ENCODE measurements at regions not wholly inside any gene's neighbourhood (a gene's known extent, or its start where the extent isn't known, plus 50 kb on each side); places are given as distances from the start of the nearest gene placed in this dataset.
A peak's percentile ranks its signal among the peaks of the same experiment; 100 is the strongest.

DNA sequence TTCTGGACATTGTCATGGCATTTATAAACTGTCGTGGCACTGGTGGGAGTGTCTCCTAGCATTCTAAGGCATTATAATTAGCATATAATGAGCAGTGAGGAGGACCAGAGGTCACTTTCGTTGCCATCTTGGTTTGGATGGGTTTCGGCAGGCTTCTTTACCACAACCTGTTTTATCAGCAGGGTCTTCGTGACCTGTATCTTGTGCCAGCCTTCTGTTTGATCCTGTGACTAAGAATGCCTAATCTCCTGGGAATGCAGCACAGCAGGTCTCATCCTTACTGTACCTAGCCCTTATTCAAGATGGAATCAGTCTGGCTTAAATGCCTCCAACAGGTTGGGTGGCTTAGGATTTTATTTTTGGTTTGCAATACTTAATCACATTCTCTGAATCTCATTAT is 142.7 kb upstream of the GGTLC1 start:
- Mint-ChIP-seq H3K27ac (no peak overlapping the region), H3K4me1 (peaks cover 7% of the 10 kb centered on the region), H3K27me3 (peaks cover 5% of the 10 kb centered on the region), H3K4me3 (no peak overlapping the region), H3K9me3 (peaks cover 7% of the 10 kb centered on the region), H3K36me3 (ENCODE audit: low read depth) (no peaks in the 10 kb centered on the region)
- POLR2A ChIA-PET, result no interaction called here
- no peak for DNase-seq
- CTCF ChIA-PET, result no interaction called here

- H3K4me1 Mint-ChIP-seq, result peaks cover 7% of the 10 kb centered on the region
- H3K9me3 Mint-ChIP-seq, result peaks cover 7% of the 10 kb centered on the region
- no peak for DNase-seq
- H3K4me3 Mint-ChIP-seq, result no peak overlapping the region
- no peaks in the 10 kb centered on the region for H3K36me3 Mint-ChIP-seq (ENCODE audit: low read depth)
- POLR2A ChIA-PET, result no interaction called here
- CTCF ChIA-PET, result no interaction called here
- H3K27ac Mint-ChIP-seq, result no peak overlapping the region
- peaks cover 5% of the 10 kb centered on the region for H3K27me3 Mint-ChIP-seq
Observed at GRCh38 chr20:24129641-24130040, 141.1 kb upstream of the GGTLC1 start.

DNA sequence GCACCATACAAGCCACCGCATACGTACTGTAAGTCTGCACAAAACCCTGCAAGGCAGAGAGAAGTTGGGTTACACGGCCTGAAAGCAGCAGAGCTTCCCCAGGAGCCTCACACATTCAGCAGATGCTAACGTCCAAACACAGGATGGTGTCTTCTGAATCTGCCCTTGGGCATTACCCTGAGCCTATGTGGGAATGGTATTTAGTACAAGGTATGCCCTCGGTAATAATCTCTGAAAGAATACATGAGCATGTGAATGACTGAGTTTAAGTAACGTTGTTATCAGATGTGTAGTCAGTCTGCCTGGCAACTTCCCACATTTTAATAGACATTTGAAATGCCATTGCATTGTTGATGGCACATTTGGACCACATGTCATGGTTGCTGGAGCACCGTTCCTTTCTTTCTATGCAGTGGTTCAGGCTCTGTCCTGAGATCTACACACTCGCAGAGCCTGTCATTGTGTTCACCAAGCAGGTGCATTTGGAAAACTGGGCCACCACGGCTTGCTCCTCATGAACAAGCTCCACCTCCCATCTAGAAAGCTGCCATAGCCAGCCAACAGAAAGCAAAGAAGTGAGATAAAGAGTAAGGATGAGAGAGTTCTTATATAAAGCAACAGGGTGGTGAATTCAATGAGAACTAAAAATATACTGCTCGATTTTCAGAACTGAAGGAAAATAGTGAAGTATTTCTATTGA is 136.5 kb upstream of the GGTLC1 start:
- no peak overlapping the region for H3K4me3 Mint-ChIP-seq
- no peak for DNase-seq
- POLR2A ChIA-PET, result no interaction called here
- H3K36me3 Mint-ChIP-seq (ENCODE audit: low read depth), result no peaks in the 10 kb centered on the region
- H3K4me1 Mint-ChIP-seq, result no peaks in the 10 kb centered on the region
- no peak overlapping the region for H3K27ac Mint-ChIP-seq
- CTCF ChIA-PET, result no interaction called here
- H3K27me3 Mint-ChIP-seq, result peaks cover 9% of the 10 kb centered on the region
- H3K9me3 Mint-ChIP-seq, result no peaks in the 10 kb centered on the region

DNA sequence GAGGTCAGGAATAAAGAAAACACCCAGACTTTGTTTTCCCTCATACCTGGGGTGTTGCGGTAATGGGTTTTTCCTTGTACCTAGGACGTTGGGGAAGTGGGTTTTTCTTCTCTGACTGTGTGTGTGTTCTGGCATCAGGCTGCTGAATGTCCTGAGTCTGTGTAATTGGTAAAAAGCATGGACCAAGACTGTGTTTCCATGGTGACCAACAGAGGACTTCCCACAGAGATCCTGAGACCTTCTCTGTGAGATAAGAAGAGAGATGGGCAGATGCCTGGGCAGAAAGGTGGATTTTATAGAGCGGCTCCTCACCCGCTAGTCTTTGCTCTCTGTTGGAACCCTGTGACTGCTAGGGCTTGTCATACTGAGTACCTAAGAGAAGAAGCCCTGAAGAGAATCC is 135.4 kb upstream of the GGTLC1 start:
- Mint-ChIP-seq H3K27ac (no peak overlapping the region), H3K4me1 (no peaks in the 10 kb centered on the region), H3K27me3 (peaks cover 6% of the 10 kb centered on the region), H3K4me3 (no peak overlapping the region), H3K9me3 (no peaks in the 10 kb centered on the region), H3K36me3 (ENCODE audit: low read depth) (no peaks in the 10 kb centered on the region)
- DNase-seq, result no peak
- CTCF ChIA-PET, result no interaction called here
- POLR2A ChIA-PET, result no interaction called here

- H3K36me3 Mint-ChIP-seq (ENCODE audit: low read depth), result no peaks in the 10 kb centered on the region
- peaks cover 6% of the 10 kb centered on the region for H3K27me3 Mint-ChIP-seq
- DNase-seq, result no peak
- H3K27ac Mint-ChIP-seq, result no peak overlapping the region
- ChIA-PET CTCF (no interaction called here), POLR2A (no interaction called here)
- peaks cover 1% of the 10 kb centered on the region for H3K4me1 Mint-ChIP-seq
- no peak overlapping the region for H3K4me3 Mint-ChIP-seq
- no peaks in the 10 kb centered on the region for H3K9me3 Mint-ChIP-seq
Observed at GRCh38 chr20:24118441-24119175, 130.0 kb upstream of the GGTLC1 start.

GRCh38 chr20:24118034-24118433 is 129.5 kb upstream of the GGTLC1 start:
- no peak for DNase-seq
- Mint-ChIP-seq H3K36me3 (ENCODE audit: low read depth) (no peaks in the 10 kb centered on the region), H3K27me3 (peaks cover 6% of the 10 kb centered on the region), H3K27ac (no peak overlapping the region), H3K4me3 (no peak overlapping the region), H3K4me1 (peaks cover 1% of the 10 kb centered on the region), H3K9me3 (no peaks in the 10 kb centered on the region)
- CTCF ChIA-PET, result no interaction called here
- POLR2A ChIA-PET, result no interaction called here

- no peak for DNase-seq
- CTCF ChIA-PET, result no interaction called here
- no peak overlapping the region for H3K27ac Mint-ChIP-seq
- H3K36me3 Mint-ChIP-seq (ENCODE audit: low read depth), result no peaks in the 10 kb centered on the region
- peaks cover 1% of the 10 kb centered on the region for H3K4me1 Mint-ChIP-seq
- peaks cover 6% of the 10 kb centered on the region for H3K27me3 Mint-ChIP-seq
- no peak overlapping the region for H3K4me3 Mint-ChIP-seq
- POLR2A ChIA-PET, result no interaction called here
- no peaks in the 10 kb centered on the region for H3K9me3 Mint-ChIP-seq
Observed at GRCh38 chr20:24117383-24117782, 128.8 kb upstream of the GGTLC1 start.

DNA sequence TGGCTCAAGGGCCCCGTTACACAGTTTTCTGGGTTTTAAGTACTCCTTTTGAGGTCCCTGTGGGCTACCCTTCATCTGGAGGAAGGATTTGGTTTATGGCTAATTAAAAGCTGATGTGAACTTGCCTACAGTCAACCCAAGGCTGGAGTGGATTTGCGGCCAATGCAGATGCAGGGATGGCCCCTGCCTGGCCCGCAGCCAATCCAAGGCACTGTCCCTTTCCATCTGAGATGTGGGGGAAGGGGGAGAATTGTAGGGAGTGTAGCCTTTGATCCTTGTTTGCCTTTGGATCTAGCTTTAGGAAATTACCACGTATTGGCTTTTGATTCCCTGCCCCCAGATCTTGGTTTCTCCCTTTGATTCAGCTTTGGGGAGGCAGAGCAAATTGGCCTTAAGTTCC is 128.0 kb upstream of the GGTLC1 start:
- Mint-ChIP-seq H3K27ac (no peak overlapping the region), H3K4me1 (peaks cover 1% of the 10 kb centered on the region), H3K9me3 (no peaks in the 10 kb centered on the region), H3K4me3 (no peak overlapping the region), H3K27me3 (peaks cover 4% of the 10 kb centered on the region), H3K36me3 (ENCODE audit: low read depth) (no peaks in the 10 kb centered on the region)
- ChIA-PET CTCF (no interaction called here), POLR2A (no interaction called here)
- DNase-seq, result no peak

DNA sequence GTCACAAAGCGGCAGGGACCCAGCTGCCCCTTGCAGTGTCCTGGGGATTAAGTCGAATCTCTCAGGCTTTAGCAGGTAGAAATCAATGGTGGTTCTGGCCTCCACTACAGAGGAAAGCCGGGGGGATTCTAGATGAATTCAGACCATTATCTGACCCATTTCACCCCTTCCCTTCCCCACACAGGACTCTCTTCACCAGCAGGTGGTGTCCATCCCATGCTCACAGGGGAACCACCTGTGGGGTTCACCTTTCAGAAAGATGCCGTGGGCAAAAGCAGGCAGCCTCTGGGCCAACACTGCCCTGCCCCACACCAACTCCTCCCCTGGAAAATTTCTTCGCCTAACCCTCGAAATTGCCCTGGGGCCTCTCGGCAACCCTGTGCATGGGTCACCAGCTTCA is 123.8 kb upstream of the GGTLC1 start:
- ChIA-PET POLR2A (no interaction called here), CTCF (no interaction called here)
- no peak overlapping the region for H3K27ac Mint-ChIP-seq
- H3K4me3 Mint-ChIP-seq, result no peak overlapping the region
- H3K4me1 Mint-ChIP-seq, result peaks cover 4% of the 10 kb centered on the region
- DNase-seq, result no peak
- H3K27me3 Mint-ChIP-seq, result no peaks in the 10 kb centered on the region
- no peaks in the 10 kb centered on the region for H3K36me3 Mint-ChIP-seq (ENCODE audit: low read depth)
- no peaks in the 10 kb centered on the region for H3K9me3 Mint-ChIP-seq

DNA sequence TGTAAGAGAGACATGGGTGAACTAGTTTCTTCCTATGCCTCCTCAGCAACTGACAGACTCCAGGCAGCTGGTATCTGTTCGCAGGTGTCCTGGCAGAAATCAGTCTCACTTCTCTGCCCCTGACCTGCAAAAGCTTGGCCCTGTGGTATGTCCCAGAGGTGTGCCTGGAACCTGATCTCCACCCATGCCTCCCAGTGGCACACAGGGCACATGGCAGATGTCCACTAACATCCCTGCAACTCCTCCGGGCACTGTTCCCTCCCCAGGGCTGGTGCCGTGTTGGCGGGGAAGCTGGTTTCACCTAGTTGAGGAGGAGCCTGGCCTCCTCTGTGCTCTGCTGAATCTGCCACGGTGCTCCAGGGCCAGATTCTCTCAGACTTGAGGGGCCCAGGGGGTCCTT is 123.3 kb upstream of the GGTLC1 start:
- H3K27me3 Mint-ChIP-seq, result peaks cover 2% of the 10 kb centered on the region
- ChIA-PET CTCF (no interaction called here), POLR2A (no interaction called here)
- no peaks in the 10 kb centered on the region for H3K9me3 Mint-ChIP-seq
- H3K36me3 Mint-ChIP-seq (ENCODE audit: low read depth), result no peaks in the 10 kb centered on the region
- no peak for DNase-seq
- no peak overlapping the region for H3K4me3 Mint-ChIP-seq
- peaks cover 4% of the 10 kb centered on the region for H3K4me1 Mint-ChIP-seq
- H3K27ac Mint-ChIP-seq, result no peak overlapping the region

DNA sequence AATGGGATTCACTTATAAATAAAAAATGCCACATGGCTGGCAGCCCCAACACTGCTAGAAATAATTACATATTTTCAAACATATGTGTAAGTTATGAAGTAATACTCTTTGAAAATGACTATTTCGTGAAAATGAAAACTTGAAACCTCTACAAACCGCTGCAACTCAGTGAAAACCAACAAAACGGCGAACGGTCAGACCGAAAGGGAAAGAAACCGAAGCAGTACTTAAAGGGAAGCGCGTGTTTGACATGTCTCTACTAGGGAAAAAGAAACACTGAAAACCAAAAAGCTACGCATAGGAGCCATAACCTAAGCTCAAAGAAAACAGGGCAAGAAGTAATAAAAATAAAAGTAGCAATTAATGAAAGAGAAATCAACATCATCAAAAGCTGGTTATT is 121.0 kb upstream of the GGTLC1 start:
- DNase-seq, result no peak
- H3K4me3 Mint-ChIP-seq, result no peak overlapping the region
- CTCF ChIA-PET, result interaction anchor here (0.7 to 1.5 kb wide), 2 partner anchors 11 to 171 kb away, joined by 3 read pairs; no protein-coding TSS in a partner anchor

GRCh38 chr20:24109008-24109407 is 120.4 kb upstream of the GGTLC1 start:
- ChIA-PET POLR2A (no interaction called here), CTCF (interaction anchor here (0.7 kb wide), 1 partner anchor 170 kb away, joined by 3 read pairs; no protein-coding TSS in a partner anchor)
- peaks cover 7% of the 10 kb centered on the region for H3K27me3 Mint-ChIP-seq
- H3K4me1 Mint-ChIP-seq, result peaks cover 2% of the 10 kb centered on the region
- no peak overlapping the region for H3K4me3 Mint-ChIP-seq
- H3K27ac Mint-ChIP-seq, result peak overlapping the region; percentile 73
- DNase-seq, result no peak
- no peaks in the 10 kb centered on the region for H3K36me3 Mint-ChIP-seq (ENCODE audit: low read depth)
- no peaks in the 10 kb centered on the region for H3K9me3 Mint-ChIP-seq

More for the DNA sequence above, 121.0 kb upstream of the GGTLC1 start:
- Mint-ChIP-seq H3K4me1 (peaks cover 2% of the 10 kb centered on the region), H3K9me3 (no peaks in the 10 kb centered on the region), H3K27me3 (peaks cover 7% of the 10 kb centered on the region), H3K27ac (no peak overlapping the region), H3K36me3 (ENCODE audit: low read depth) (no peaks in the 10 kb centered on the region)
- POLR2A ChIA-PET, result no interaction called here

GRCh38 chr20:24108581-24108980 is 120.0 kb upstream of the GGTLC1 start:
- Mint-ChIP-seq H3K4me3 (no peak overlapping the region), H3K27ac (no peak overlapping the region), H3K9me3 (no peaks in the 10 kb centered on the region), H3K36me3 (ENCODE audit: low read depth) (no peaks in the 10 kb centered on the region), H3K27me3 (peaks cover 7% of the 10 kb centered on the region), H3K4me1 (peaks cover 2% of the 10 kb centered on the region)
- no peak for DNase-seq
- ChIA-PET POLR2A (no interaction called here), CTCF (no interaction called here)

All from activated CD4-positive, alpha-beta T cell treated with anti-CD3 and anti-CD28 coated beads, Interleukin-2, amount 10 ng/mL, durations not matched to agents 7 days and 5 days (primary cell).